HG03432 (cell line): ENCODE measurements at regions not wholly inside any gene's neighbourhood (a gene's known extent, or its start where the extent isn't known, plus 50 kb on each side); places are given as distances from the start of the nearest gene placed in this dataset.

Experiments
- ATAC-seq: cut with Tn5 transposase; IDR thresholded peaks from one replicate; pipeline ENCODE4 v1.9.1; 2021; ENCODE audit warnings: mild to moderate bottlenecking, moderate library complexity; ENCODE audit not compliant: unreplicated experiment

DNA sequence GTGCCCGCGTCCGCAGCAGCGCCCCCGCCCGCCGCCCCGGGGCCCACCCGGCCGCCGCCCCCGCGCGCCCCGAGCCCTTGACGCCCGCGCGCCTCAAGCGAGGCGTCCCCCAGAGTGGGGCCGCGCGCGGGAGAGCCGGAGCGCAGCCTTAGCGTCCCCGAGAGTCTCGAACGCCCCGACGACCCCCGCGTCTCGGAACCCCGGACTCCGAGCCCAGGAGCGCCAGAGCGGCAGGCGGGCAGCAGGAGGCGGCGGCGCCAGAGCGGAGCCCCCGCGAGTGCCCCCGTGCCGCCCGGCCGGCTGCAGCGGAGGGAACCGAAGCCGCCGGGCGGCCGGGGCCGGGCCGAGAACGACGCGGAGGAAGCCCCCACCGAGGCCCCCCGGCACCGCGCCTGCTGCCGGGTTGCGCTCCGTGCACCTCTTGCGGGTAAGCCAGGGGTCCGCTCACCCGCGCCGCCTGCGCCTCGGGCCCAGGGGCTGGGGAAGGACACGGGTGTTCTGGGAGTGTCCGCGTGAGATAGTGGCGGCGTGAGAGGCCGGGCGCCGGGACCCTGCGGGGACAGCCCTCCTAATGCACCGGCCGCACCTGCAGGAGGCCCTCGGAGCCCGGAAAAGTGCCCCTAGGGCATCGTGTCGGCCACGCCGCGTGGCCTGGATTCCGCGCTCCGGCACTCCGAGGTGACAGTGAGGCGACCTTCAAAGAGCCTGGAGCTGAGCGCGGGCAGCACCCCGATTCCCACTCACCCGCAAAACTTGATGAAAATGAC lies 52.0 kb upstream of the ULK4 start:
- peak; percentile 12 for ATAC-seq

DNA sequence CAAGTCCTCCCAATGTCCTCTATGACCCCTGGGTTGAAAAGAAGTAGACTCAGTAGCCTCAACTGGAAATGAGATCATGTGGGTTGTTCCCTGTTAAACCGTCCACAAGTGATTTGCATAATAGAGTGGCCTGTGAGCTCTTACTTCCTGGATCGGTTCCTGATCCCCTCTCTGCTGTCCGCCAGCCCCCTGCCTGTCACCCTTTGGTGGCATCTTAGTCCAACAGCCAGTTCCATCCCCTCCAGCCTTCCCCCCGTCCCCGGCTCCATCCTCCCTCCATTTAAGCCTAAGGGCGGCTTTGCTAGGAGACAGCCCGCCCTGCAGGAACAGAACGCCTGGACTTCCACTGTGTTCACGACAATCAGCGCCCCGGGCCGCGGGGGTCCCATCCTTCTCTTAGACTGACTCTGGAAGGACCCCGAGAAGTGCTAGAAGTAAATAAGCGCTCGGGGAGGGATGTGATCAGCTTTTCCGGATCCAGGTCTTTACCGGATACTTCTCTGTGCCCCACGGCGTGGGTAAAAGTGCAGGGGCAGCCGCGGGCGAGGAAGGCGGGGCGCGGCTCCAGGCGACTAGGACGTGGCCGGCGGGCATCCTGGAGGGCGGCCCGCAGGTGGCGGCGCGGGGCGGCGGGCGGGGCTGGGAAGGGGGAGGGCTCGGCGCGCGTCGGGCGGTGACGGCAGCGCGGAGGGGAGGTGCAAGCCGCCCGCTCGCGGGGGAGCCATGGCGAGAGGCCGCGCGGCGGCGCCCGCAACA lies 51.2 kb upstream of the ULK4 start:
- peak; percentile 70 for ATAC-seq

GRCh38 chr3:42012383-42012934 lies 50.6 kb upstream of the ULK4 start:
- ATAC-seq: peak; percentile 22
